Endothelial cell (in vitro differentiated cells): ENCODE measurements at regions not wholly inside any gene's neighbourhood (a gene's known extent, or its start where the extent isn't known, plus 50 kb on each side); places are given as distances from the start of the nearest gene placed in this dataset.

Experiments used
- DNase-seq: peaks from one replicate; pipeline ENCODE4 v3.0.0; 2021; ENCODE audit warnings: low spot score
- H3K27ac Mint-ChIP-seq: one replicate; pipeline ENCODE4 v1.8.0; 2021; ENCODE audit warnings: mixed read lengths, inconsistent platforms; ENCODE audit not compliant: unreplicated experiment
- H3K27me3 Mint-ChIP-seq: one replicate; pipeline ENCODE4 v1.8.0; 2021; ENCODE audit warnings: mild to moderate bottlenecking, moderate library complexity, mixed read lengths, inconsistent platforms; ENCODE audit not compliant: unreplicated experiment
- H3K36me3 Mint-ChIP-seq: one replicate; pipeline ENCODE4 v1.8.0; 2021; ENCODE audit warnings: mild to moderate bottlenecking, low read depth, mixed read lengths, inconsistent platforms; ENCODE audit not compliant: unreplicated experiment
- H3K4me1 Mint-ChIP-seq: one replicate; pipeline ENCODE4 v1.8.0; 2021; ENCODE audit warnings: mild to moderate bottlenecking, mixed read lengths, inconsistent platforms; ENCODE audit not compliant: unreplicated experiment
- H3K4me3 Mint-ChIP-seq: one replicate; pipeline ENCODE4 v1.8.0; 2021; ENCODE audit warnings: mild to moderate bottlenecking, mixed read lengths, inconsistent platforms; ENCODE audit not compliant: unreplicated experiment
- H3K9me3 Mint-ChIP-seq: one replicate; pipeline ENCODE4 v1.8.0; 2021; ENCODE audit warnings: mixed read lengths, inconsistent platforms; ENCODE audit not compliant: unreplicated experiment
- TF ChIP-seq, protein P1 (sequence below): fragments of 200-600 bp; sonication (generic); IDR thresholded peaks from one replicate; pipeline ENCODE4 v1.5.0; 2021; ENCODE audit warnings: antibody characterized with exemption; ENCODE audit not compliant: unreplicated experiment

DNA sequence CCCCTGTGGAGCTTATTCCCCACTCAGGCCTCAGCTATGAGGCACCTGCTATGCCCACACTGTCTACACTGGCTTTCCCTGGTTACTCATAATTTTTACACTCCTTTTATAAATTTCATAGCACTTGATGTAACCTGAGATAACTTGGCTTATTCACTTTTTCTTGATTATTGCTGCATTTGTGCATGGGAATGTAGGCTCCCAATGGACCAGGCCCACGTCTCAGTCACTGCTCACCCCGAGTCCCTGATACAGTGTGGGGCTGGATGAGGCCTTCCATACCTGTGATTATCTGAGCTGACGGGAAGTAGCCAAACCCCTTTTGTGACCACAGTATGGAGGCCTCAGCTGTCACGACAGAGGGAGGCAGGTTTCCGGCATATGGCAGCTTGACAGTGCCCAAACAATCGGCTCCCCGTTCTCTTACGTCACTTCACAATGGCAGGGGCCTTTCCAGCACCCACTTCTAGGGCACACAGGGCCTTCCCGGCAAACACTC lies 645.3 kb downstream of the ACTR3B start:
- H3K9me3 Mint-ChIP-seq: peaks cover 22% of the 10 kb centered on the region
- peaks cover 1% of the 10 kb centered on the region for H3K27me3 Mint-ChIP-seq
- no peaks in the 10 kb centered on the region for H3K36me3 Mint-ChIP-seq
- H3K4me3 Mint-ChIP-seq: no peak overlapping the region
- H3K27ac Mint-ChIP-seq: no peak overlapping the region
- DNase-seq: no peak
- no peaks in the 10 kb centered on the region for H3K4me1 Mint-ChIP-seq
- TF ChIP-seq, protein P1, sequence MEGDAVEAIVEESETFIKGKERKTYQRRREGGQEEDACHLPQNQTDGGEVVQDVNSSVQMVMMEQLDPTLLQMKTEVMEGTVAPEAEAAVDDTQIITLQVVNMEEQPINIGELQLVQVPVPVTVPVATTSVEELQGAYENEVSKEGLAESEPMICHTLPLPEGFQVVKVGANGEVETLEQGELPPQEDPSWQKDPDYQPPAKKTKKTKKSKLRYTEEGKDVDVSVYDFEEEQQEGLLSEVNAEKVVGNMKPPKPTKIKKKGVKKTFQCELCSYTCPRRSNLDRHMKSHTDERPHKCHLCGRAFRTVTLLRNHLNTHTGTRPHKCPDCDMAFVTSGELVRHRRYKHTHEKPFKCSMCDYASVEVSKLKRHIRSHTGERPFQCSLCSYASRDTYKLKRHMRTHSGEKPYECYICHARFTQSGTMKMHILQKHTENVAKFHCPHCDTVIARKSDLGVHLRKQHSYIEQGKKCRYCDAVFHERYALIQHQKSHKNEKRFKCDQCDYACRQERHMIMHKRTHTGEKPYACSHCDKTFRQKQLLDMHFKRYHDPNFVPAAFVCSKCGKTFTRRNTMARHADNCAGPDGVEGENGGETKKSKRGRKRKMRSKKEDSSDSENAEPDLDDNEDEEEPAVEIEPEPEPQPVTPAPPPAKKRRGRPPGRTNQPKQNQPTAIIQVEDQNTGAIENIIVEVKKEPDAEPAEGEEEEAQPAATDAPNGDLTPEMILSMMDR: no peak

DNA sequence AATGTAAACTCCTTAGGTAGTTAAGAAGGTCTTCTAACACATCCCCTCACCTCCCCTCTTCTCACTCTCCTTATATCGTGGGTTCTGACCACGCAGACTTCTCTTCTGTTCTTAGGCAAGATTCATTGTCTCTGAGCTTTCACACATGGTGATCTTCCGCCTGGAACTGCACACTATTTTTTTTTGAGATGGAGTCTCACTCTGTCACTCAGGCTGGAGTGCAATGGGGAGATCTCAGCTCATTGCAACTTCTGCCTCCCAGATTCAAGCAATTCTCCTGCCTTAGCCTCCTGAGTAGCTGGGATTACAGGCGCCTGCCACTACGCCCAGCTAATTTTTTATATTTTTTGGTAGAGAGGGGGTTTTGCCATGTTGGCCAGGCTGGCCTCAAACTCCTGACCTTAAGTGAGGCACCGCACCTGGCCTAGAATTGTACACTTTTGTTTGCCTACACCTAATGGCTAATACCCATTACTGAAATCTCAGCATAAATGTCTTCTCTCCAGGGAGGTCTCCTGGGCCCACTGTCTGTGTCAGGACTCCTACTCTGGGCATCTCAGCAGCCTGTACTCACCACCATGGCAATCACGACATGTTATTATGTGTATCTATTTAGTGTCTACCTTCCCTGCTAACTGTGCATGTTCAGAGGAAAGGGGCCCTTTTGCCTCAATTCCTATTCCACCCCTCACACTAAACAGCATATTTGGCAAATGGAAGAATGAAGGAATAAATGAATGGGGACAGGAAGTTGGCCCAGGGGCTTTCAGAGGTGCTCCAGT lies 646.3 kb upstream of the DPP6 start:
- Mint-ChIP-seq H3K4me1 (no peaks in the 10 kb centered on the region), H3K4me3 (no peak overlapping the region), H3K27ac (no peak overlapping the region), H3K9me3 (peaks cover 24% of the 10 kb centered on the region), H3K27me3 (peaks cover 1% of the 10 kb centered on the region), H3K36me3 (peaks cover 2% of the 10 kb centered on the region)
- DNase-seq: no peak
- TF ChIP-seq, protein P1: no peak

DNA sequence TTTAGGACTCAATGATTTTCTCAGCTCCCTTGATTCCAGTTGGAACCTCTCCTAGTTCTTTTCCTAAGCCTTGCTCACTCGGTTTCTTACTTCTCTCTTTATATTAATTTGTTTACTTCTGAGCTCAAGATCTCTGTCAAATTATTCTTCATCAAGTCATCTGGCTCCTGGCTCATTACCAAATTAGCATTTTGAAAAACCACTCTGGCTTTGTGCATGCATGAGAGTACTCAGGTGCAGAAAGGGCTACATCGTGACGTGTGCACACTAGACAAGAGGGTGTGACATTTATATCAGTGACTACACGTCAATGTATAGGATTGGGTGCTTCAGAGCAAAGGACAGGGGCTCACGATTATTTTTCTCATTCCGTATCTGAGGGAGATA lies 645.7 kb upstream of the DPP6 start:
- peaks cover 26% of the 10 kb centered on the region for H3K9me3 Mint-ChIP-seq
- TF ChIP-seq, protein P1: no peak
- no peaks in the 10 kb centered on the region for H3K4me1 Mint-ChIP-seq
- H3K4me3 Mint-ChIP-seq: no peak overlapping the region
- no peak for DNase-seq
- peaks cover 1% of the 10 kb centered on the region for H3K27me3 Mint-ChIP-seq
- H3K27ac Mint-ChIP-seq: no peak overlapping the region
- peaks cover 5% of the 10 kb centered on the region for H3K36me3 Mint-ChIP-seq

DNA sequence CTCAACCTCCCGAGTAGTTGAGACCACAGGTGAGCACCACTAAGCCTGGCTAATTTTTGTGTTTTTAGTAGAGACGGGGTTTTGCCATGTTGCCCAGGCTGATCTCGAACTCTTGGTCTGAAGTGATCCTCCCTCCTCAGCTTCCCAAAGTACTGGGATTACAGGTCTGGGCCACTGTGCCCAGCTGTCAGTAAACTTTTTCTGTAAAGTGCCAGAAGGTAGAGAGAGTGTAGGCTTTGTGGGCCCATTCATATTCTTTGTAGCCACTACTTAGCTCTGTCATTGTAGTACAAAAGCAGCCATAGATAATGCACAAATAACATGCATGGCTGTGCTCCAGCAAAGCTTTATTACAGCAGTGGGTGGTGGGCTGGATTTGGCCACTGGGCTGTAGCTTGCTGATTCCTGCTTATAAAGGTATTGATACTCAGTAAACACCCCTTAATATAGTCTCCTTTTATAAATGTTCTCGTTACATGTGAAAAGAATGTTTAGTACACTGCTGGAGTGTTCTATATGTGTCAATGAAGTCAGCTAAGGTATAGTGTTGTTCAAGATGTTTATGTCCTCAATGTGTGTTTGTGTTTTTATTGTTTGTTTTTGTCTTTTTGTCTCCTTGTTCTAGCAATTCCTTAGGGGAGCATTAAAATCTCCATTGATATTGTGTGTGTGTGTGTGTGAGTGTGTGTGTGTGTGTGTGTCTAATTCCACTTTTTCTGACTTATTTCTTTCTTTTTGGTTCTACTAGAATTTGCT lies 644.7 kb upstream of the DPP6 start:
- TF ChIP-seq, protein P1: no peak
- Mint-ChIP-seq H3K27ac (no peak overlapping the region), H3K36me3 (peaks cover 8% of the 10 kb centered on the region), H3K9me3 (peaks cover 32% of the 10 kb centered on the region), H3K4me3 (no peak overlapping the region), H3K27me3 (no peaks in the 10 kb centered on the region), H3K4me1 (no peaks in the 10 kb centered on the region)
- DNase-seq: no peak
